GM18508 (cell line): ENCODE measurements at regions not wholly inside any gene's neighbourhood (a gene's known extent, or its start where the extent isn't known, plus 50 kb on each side); places are given as distances from the start of the nearest gene placed in this dataset.
"Not testable (repeated sequence)": the region's sequence is repeated elsewhere in the genome, so short reads cannot be mapped to it uniquely, and the experiment has no call there.

Experiments used
- ATAC-seq: cut with Tn5 transposase; IDR thresholded peaks from one replicate; pipeline ENCODE4 v1.9.1; 2021; ENCODE audit warnings: moderate number of reproducible peaks; ENCODE audit not compliant: insufficient read depth, unreplicated experiment

DNA sequence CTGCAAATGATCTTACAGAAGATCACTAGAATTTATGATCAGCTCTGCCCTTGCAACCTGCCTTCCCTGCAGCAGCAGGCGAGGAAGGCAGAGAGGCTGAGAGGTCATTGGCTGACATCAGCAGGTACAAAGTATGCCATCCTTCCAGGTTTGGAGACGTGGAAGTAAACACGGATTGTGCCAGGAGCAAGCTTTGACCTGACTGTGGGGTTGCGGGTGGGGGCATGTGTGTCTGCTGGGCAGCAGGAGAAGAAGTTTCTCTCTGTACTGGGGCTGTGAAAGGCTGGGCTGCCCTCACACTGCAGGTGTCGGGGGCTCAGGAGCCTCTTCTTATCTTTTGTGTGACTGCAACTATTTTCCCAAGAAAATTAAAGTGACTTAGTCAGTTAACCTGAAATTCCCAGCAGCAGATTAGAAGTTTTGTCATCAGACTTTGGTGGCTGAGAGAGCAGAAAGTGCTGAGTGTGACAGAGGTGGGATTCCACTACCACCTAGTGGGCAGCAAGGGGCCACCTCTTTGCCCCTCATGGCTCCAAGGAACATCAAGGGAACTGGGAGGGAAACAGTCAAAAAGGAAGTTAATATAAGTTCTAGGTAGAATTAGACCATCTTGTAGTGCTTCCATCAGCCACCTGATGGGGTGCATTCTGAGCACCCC is 565.9 kb downstream of the ETS1 start:
- no peak for ATAC-seq

DNA sequence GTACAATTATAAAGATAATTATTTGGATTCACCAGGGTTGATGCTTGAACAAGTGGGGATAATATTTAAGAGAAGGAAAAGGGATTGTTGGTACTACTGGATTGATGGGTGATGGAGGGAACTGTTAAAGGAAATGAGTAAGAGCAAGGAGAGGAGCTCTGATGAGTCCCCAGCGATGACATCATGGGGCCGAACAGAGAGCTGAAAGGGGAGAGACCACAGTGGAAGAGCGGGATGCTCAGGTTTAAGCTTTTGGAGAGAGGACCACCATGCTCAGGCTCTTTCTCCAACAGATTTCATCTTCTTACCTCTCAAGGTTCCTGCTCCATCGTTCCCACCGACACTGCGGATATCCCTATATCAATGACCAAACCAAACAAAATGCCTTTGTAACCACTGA is 568.7 kb downstream of the ETS1 start:
- ATAC-seq = no peak

DNA sequence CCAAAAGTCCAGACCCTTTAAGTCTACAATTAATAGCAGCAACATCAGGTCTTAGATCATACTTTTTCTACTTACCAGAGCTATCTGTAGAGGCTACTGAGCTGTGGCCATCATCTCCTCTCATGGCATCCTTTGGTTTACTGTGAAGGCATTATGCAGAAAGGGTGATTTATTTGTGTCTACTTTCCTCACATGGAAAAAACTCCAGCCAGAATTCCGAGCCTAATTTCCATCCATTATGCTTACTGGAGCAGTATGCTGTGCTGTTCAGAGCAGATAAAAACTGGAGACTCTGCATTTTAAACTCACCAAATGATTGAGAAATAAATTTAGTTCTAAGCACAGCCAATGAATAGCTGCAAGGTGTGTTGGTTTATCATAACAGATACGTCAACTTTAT is 581.8 kb downstream of the ETS1 start:
- no peak for ATAC-seq

GRCh38 chr11:127998421-127998820 is 588.9 kb downstream of the ETS1 start:
- ATAC-seq = no peak

DNA sequence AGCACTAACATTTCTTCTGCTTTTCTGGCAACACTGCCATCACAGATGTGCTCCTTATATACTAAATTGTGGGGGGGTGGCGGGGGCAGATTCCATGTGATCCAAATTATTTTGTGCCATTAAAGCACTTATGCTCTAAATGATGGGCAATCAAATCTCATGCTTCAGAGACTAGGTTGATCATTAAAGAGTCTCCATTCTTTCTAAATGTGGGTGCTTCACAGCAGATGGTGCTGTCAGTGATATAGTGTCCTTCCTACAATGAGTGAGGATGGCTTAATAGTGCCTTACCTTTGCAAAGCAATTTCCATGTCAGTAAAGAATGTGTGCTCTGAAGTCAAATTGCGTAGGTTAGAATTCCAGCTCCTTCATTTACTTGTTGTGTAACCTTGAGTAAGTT is 589.8 kb downstream of the ETS1 start:
- no peak for ATAC-seq

DNA sequence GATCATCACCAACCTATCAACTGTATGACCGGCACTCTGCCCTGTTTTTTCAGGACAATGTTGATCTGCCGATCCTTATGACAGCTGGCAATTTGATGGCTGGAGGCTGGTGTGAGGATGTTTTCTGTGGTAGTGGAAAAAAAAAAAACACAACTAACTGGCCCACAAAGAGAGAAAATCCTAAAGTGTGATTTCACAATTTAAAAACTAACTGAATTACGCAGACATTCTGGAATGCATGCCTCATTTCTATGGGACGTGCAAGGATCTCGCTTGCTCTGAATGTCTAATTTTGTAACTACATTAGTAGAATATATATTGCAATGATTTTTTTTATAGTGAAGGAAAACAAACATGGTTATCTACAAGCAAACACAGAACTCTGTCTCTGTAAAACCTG is 590.5 kb downstream of the ETS1 start:
- ATAC-seq = no peak

DNA sequence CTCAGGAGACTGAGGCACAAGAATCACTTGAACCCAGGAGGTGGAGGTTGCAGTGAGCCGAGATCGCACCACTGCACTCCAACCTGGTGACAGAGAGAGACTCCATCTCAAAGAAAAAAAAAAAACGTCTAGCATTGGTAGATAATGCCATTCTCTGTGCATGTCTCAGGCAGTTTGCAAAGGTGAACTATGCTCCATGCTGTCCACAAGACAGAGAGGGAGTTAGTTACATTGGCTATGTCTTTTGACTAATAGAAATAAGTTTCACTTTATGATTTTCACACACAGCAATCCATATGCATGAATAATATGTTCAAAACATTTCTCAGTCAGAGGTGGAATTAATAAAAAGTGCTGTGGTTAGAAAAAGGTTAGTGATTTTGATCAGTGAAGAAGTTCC is 591.4 kb downstream of the ETS1 start:
- ATAC-seq = no peak

GRCh38 chr11:127994736-127995135 is 592.6 kb downstream of the ETS1 start:
- no peak for ATAC-seq

DNA sequence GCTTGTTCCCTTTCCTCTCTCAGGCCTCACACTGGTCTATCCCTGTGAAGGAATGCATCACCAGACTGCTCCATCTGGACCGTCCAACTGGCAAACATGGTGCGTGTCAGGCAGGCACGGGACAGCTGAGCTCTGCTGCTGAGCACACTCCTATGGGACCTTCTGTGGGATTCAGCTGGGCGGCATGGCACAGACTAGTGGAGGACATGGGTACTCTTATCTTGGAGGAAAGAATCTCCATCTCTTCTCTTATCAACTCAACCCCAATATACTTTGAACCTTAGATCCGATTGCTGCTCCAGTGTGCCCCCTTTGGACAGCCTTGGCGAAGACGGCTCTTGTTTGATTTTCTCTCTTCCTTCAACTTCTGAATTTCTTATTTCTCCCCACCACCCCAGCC is 593.6 kb downstream of the ETS1 start:
- ATAC-seq = no peak

DNA sequence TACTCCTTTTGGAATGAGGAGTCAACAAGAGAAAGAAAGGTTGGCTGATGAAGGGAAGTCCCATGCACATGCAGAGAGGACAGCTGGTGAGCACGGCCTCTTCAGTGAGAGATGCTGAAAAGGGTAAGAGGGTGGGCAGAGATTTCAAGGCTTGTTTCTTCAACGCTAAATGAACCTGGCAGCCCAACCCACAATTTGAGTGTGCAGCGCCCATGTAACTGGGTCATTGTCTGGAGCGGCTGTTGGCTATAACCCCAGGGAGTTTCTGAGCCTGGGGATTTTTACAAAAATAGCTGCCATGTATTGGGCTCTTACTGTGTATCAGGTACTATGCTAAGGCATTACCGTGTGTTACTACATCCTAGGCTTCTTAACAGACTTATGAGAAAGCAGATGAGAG is 594.1 kb downstream of the ETS1 start:
- ATAC-seq = no peak

GRCh38 chr11:127986073-127986472 is 601.3 kb downstream of the ETS1 start:
- ATAC-seq = no peak

GRCh38 chr11:127972816-127973215 is 614.5 kb downstream of the ETS1 start:
- ATAC-seq = no peak

GRCh38 chr11:127971448-127971847 is 615.9 kb downstream of the ETS1 start:
- no peak for ATAC-seq

GRCh38 chr11:127966821-127967220 is 620.5 kb downstream of the ETS1 start:
- no peak for ATAC-seq

GRCh38 chr11:127965939-127966668 is 621.3 kb downstream of the ETS1 start:
- no peak for ATAC-seq

- no peak for ATAC-seq
Measured at GRCh38 chr11:127962416-127962815, 624.9 kb downstream of the ETS1 start.

GRCh38 chr11:127950162-127950561 is 637.2 kb downstream of the ETS1 start:
- ATAC-seq = no peak

DNA sequence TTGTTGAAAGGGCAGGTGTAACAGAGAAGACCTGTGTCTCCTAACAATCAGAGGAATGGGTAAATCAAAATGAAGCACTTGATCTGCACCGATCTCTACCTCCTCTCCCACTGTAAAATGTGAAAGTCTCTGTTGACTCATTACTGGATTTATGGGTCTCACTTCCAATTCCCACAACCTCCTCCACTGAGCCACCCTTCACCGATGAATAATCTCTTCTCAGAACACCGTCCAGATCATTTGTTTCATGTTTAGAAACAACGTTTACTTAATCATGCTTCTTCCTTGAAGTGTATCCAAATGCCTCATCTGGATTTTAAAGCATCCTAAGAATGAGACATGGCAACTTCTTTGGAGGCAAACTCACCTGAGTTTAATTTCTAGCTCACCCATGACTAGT is 643.6 kb downstream of the ETS1 start:
- ATAC-seq = no peak

DNA sequence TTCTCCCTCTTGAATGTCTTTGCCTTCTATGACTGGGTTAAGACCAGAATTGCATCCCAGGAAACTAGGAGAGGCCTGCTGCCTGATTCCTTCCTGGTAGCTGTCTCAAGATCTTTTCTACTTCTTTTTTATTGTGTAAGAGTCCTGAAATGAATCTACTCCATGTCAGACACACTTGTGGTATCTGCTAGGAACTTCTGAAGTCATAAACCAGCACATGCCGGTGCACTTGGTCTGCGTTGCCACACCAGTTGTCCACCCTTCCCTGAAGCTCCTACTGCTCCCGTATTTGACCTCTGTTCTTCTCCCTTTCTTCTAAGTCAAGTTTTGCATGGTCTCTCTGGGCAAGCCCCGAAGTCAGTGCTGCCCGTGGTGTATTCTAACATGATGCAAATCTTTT is 644.2 kb downstream of the ETS1 start:
- no peak for ATAC-seq

GRCh38 chr11:127941554-127941953 is 645.8 kb downstream of the ETS1 start:
- not testable (repeated sequence) for ATAC-seq

DNA sequence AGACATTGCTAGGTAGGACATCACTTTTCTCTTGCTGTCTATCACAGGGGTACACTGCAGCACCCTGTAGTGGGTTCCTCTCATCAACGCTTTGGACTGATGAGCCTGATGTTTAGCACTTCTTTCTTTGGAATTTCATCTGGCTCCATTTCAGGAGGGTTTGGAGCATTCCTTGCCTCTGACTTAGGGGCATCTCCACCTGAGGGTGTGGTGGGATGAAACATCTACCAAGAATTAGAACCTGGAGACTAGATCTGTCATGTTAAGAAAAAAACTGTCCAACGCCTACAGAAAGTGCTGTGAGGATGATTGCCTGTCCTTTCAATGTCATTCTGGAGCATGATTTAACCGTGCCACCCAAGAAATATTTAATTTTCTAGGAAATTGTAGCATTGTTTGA is 648.4 kb downstream of the ETS1 start:
- ATAC-seq = no peak

DNA sequence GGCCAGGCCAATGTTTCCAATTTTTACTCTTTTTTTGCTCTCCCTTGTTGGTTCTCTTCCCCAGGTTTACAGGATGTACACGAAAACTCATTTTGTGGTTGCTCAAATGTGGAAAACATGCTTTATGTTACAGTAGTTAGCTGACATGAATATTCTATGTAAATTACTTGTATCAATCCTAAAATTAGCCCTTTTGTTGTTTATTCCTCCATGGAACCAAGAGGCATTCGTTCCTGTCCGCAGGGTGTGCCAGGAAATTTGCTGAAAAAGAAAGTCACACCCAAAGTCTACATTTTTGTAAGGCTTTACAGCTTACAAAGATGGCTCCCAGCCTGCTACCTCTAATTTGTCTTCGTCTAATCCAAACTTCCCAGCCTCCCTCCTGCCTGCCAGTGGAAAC is 652.3 kb downstream of the ETS1 start:
- no peak for ATAC-seq
